IMR-90 (cell line): ENCODE measurements at regions not wholly inside any gene's neighbourhood (a gene's known extent, or its start where the extent isn't known, plus 50 kb on each side); places are given as distances from the start of the nearest gene placed in this dataset.

Experiments
- ATAC-seq: fragments of 200-7000 bp; cut with Tn5 transposase; 2 replicates; pipeline ENCODE4 v1.9.1; 2020; ENCODE audit warnings: low read depth, mild to moderate bottlenecking, moderate library complexity
- BruUV-seq: library from RNA; stranded (reverse); fragments of 400-500 nt; replicated peaks from 2 replicates; lab custom pipeline; 2021; lab: Mats Ljungman, UMichigan
- CTCF ChIA-PET: fragments of 300-600 bp; formaldehyde crosslinking; extraction: SDS; loops from one replicate; lab custom pipeline; 2021; ENCODE audit warnings: antibody characterized with exemption; lab: Yijun Ruan, JAX
- POLR2A ChIA-PET: fragments of 300-600 bp; sonication (Branson Sonifier 250); formaldehyde crosslinking; loops from one replicate; lab custom pipeline; 2022; ENCODE audit warnings: antibody characterized with exemption; ENCODE audit not compliant: unreplicated experiment; lab: Charles Lee
- DNase-seq: peaks from one replicate; pipeline ENCODE4 v3.0.0; 2013
- H2AFZ ChIP-seq: replicated peaks from 2 replicates; pipeline ENCODE3; 2013; ENCODE audit warnings: low read length, mild to moderate bottlenecking; ENCODE audit not compliant: poor library complexity
- H2AK5ac ChIP-seq: 2 replicates; pipeline ENCODE4 v1.6.1; 2013; ENCODE audit warnings: low read depth, low read length, inconsistent platforms
- H2AK9ac ChIP-seq: replicated peaks from 2 replicates; pipeline ENCODE3; 2013; ENCODE audit warnings: mild to moderate bottlenecking, low read depth, low read length, moderate library complexity; ENCODE audit not compliant: poor library complexity
- H2BK120ac ChIP-seq: 2 replicates; pipeline ENCODE4 v1.6.1; 2013; ENCODE audit warnings: low read depth, low read length, inconsistent platforms
- H2BK15ac ChIP-seq: 3 replicates; pipeline ENCODE4 v1.6.1; 2013; ENCODE audit warnings: low read depth, low read length, inconsistent platforms
- H2BK20ac ChIP-seq: 2 replicates; pipeline ENCODE4 v1.6.1; 2013; ENCODE audit warnings: low read depth, mild to moderate bottlenecking, inconsistent platforms, low read length, moderate library complexity
- H2BK5ac ChIP-seq: 2 replicates; pipeline ENCODE4 v1.6.1; 2013; ENCODE audit warnings: mild to moderate bottlenecking, low read depth, low read length, inconsistent platforms; ENCODE audit not compliant: poor library complexity, severe bottlenecking
- H3K14ac ChIP-seq: replicated peaks from 2 replicates; pipeline ENCODE4 v1.6.1; 2013; ENCODE audit warnings: low read depth, low read length, inconsistent platforms
- H3K18ac ChIP-seq: 2 replicates; pipeline ENCODE4 v1.6.1; 2013; ENCODE audit warnings: low read depth, low read length, control low read depth
- H3K23ac ChIP-seq: 2 replicates; pipeline ENCODE4 v1.6.1; 2013; ENCODE audit warnings: low read depth, low read length, inconsistent platforms
- H3K27ac ChIP-seq: 2 replicates; pipeline ENCODE4 v1.5.1; 2013; ENCODE audit warnings: mild to moderate bottlenecking, control low read depth, low read length; ENCODE audit not compliant: insufficient read depth
- H3K27me3 ChIP-seq: 2 replicates; pipeline ENCODE4 v1.6.1; 2013; ENCODE audit warnings: low read length; ENCODE audit not compliant: control insufficient read depth, insufficient read depth
- H3K36me3 ChIP-seq: 2 replicates; pipeline ENCODE4 v1.6.1; 2013; ENCODE audit warnings: low read length, mixed read lengths; ENCODE audit not compliant: control insufficient read depth, insufficient read depth
- H3K4ac ChIP-seq: 2 replicates; pipeline ENCODE4 v1.6.1; 2013; ENCODE audit warnings: low read depth, low read length, inconsistent platforms
- H3K4me1 ChIP-seq: 2 replicates; pipeline ENCODE4 v1.6.1; 2013; ENCODE audit warnings: low read length, mixed read lengths; ENCODE audit not compliant: control insufficient read depth, insufficient read depth
- H3K4me2 ChIP-seq: 2 replicates; pipeline ENCODE4 v1.6.1; 2013; ENCODE audit warnings: low read depth, mild to moderate bottlenecking, control low read depth, low read length, moderate library complexity
- H3K4me3 ChIP-seq: 2 replicates; pipeline ENCODE4 v1.5.1; 2013; ENCODE audit warnings: low read depth, mild to moderate bottlenecking, control low read depth, low read length, moderate library complexity; ENCODE audit not compliant: insufficient read depth
- H3K56ac ChIP-seq: 2 replicates; pipeline ENCODE4 v1.6.1; 2013; ENCODE audit warnings: low read length, inconsistent platforms; ENCODE audit not compliant: insufficient read depth; ENCODE audit errors: extremely low read depth
- H3K79me1 ChIP-seq, 2 experiments: 2 replicates each; pipeline ENCODE4 v1.6.1; 2013; ENCODE audit warnings: low read length in 2 of 2, inconsistent platforms in 1 of 2, low read depth in 1 of 2
- H3K9ac ChIP-seq: 2 replicates; pipeline ENCODE4 v1.6.1; 2013; ENCODE audit warnings: low read depth, low read length, control low read depth
- H3K9me1 ChIP-seq: 2 replicates; pipeline ENCODE4 v1.6.1; 2013; ENCODE audit warnings: low read length, inconsistent platforms; ENCODE audit not compliant: insufficient read depth
- H3K9me3 ChIP-seq: 2 replicates; pipeline ENCODE4 v1.6.1; 2013; ENCODE audit warnings: low read length; ENCODE audit not compliant: control insufficient read depth, insufficient read depth
- H4K20me1 ChIP-seq: 2 replicates; pipeline ENCODE4 v1.6.1; 2013; ENCODE audit warnings: low read length, inconsistent platforms; ENCODE audit not compliant: insufficient read depth
- H4K5ac ChIP-seq: 2 replicates; pipeline ENCODE4 v1.6.1; 2013; ENCODE audit warnings: mild to moderate bottlenecking, low read depth, low read length, control low read depth
- H4K8ac ChIP-seq, 2 experiments: 2 replicates each; pipeline ENCODE4 v1.6.1; 2013; ENCODE audit warnings: low read depth in 2 of 2, low read length in 2 of 2, control low read depth in 1 of 2, inconsistent platforms in 1 of 2
- H4K91ac ChIP-seq: 2 replicates; pipeline ENCODE4 v1.6.1; 2013; ENCODE audit warnings: low read depth, low read length, inconsistent platforms; ENCODE audit not compliant: insufficient read depth
- BHLHE40 ChIP-seq: fragments of 150-350 bp; IDR thresholded peaks from 2 replicates; pipeline ENCODE4 v1.6.1; 2016; ENCODE audit warnings: mild to moderate bottlenecking, low read depth, low read length
- CEBPB ChIP-seq: IDR thresholded peaks from 2 replicates; pipeline ENCODE4 v1.6.1; 2012; ENCODE audit warnings: low read depth, low read length, improper control_type of control experiment
- CHD1 ChIP-seq: IDR thresholded peaks from 2 replicates; pipeline ENCODE4 v1.6.1; 2012; ENCODE audit warnings: low read depth, low read length, improper control_type of control experiment
- CTCF ChIP-seq: conservative IDR thresholded peaks from 2 replicates; pipeline ENCODE4 v1.5.1; 2012; ENCODE audit warnings: mild to moderate bottlenecking, low read depth, low read length, improper control_type of control experiment
- ELK1 ChIP-seq: fragments of 150-350 bp; IDR thresholded peaks from 2 replicates; pipeline ENCODE4 v1.6.1; 2016; ENCODE audit warnings: low read depth, mild to moderate bottlenecking, low read length, moderate library complexity, borderline replicate concordance
- MAFK ChIP-seq: IDR thresholded peaks from 2 replicates; pipeline ENCODE4 v1.6.1; 2012; ENCODE audit warnings: low read depth, low read length, improper control_type of control experiment
- MAZ ChIP-seq: IDR thresholded peaks from 2 replicates; pipeline ENCODE4 v1.6.1; 2012; ENCODE audit warnings: low read depth, mild to moderate bottlenecking, low read length, improper control_type of control experiment, moderate library complexity, borderline replicate concordance
- MXI1 ChIP-seq: IDR thresholded peaks from 2 replicates; pipeline ENCODE4 v1.6.1; 2012; ENCODE audit warnings: low read depth, mild to moderate bottlenecking, low read length, moderate library complexity, borderline replicate concordance
- NFE2L2 ChIP-seq: fragments of 150-350 bp; IDR thresholded peaks from 2 replicates; pipeline ENCODE4 v1.6.1; 2016; ENCODE audit warnings: low read depth, mild to moderate bottlenecking, low read length
- POLR2A ChIP-seq: IDR thresholded peaks from 2 replicates; pipeline ENCODE4 v1.6.1; 2012; ENCODE audit warnings: mild to moderate bottlenecking, low read depth, low read length
- RAD21 ChIP-seq: IDR thresholded peaks from 2 replicates; pipeline ENCODE4 v1.6.1; 2012; ENCODE audit warnings: low read length, improper control_type of control experiment
- RCOR1 ChIP-seq: IDR thresholded peaks from 2 replicates; pipeline ENCODE4 v1.6.1; 2012; ENCODE audit warnings: mild to moderate bottlenecking, low read length, improper control_type of control experiment; ENCODE audit not compliant: insufficient replicate concordance
- RFX5 ChIP-seq: IDR thresholded peaks from 2 replicates; pipeline ENCODE4 v1.8.0; 2012; ENCODE audit warnings: low read depth, mild to moderate bottlenecking, low read length, moderate library complexity
- SMC3 ChIP-seq: fragments of 150-350 bp; IDR thresholded peaks from 2 replicates; pipeline ENCODE4 v1.6.1; 2016; ENCODE audit warnings: low read depth, mild to moderate bottlenecking, antibody characterized with exemption, low read length, moderate library complexity
- WGBS, 2 experiments: methylation state at CpG; one replicate each; pipeline versions ENCODE4 v1.1.5 to v1.1.7; 2013; ENCODE audit warnings: missing lambda C conversion rate in 2 of 2; ENCODE audit not compliant: insufficient read length in 1 of 2; ENCODE audit errors: extremely low coverage in 2 of 2; 5-methylcytosine and 5-hydroxymethylcytosine counted together
- dilution Hi-C: fragments of 300-500 bp; cut with HindIII; formaldehyde crosslinking; loops from one replicate; pipeline ENCODE4 v1.14.3; 2018; ENCODE audit warnings: low sequenced_read_pairs; ENCODE audit not compliant: unreplicated experiment
- in situ Hi-C: fragments of 300-500 bp; cut with MboI; formaldehyde crosslinking; loops from 3 replicates; pipeline ENCODE4 v1.14.3; 2019; ENCODE audit warnings: low sequenced_read_pairs, inconsistent platforms, mixed read lengths
- intact Hi-C: fragments of 100-400 bp; cut with micrococcal nuclease; formaldehyde crosslinking; loops from 2 replicates; pipeline ENCODE4 v1.10.0; 2022
- TF ChIP-seq, protein P1 (sequence below): fragments of 150-350 bp; IDR thresholded peaks from 2 replicates; pipeline ENCODE4 v1.6.1; 2017; ENCODE audit warnings: mild to moderate bottlenecking, antibody characterized with exemption, low read length, low read depth

DNA sequence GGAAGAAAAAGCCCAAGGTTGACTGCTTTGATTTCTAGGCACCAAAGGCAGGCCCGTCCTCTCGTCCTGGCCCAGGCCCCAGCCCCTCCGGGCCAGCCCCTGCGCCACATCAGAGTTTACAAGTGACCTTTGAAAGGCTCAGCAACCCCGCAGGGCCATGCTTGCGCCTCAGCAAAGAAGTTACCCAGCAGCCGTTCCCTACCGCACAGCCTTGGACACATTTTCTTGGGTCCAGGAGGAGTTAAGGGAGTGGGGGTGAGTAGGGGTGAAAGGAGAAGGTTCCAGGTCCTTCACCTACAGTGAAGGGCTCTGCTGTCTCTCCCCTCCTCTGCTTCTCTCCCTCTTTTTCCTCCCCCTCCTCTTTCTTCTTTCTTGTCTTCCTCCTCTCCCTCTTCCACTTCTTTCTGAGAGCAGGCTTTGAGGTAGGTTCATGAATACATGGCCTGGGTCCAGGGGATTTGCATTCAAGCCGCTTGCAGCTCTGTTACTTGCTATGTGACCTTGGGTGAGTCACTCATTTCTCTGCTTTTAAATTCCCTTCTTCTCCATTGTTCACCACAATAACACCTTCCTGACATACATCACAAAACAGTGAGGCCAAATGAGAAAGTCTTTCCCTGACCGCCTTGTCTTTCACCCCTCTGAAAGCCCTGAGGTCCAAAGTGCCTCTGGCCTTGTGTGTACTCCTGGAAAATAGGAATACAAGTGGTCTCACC, 223.3 kb upstream of the TPRG1 start:
- Histone ChIP-seq H2BK20ac (peak overlapping the region; percentile 74), H4K8ac (peak overlapping the region; percentile 27 to 76), H3K27ac (peak overlapping the region; percentile 69), H2AK5ac (peak overlapping the region; percentile 96), H3K9ac (peak overlapping the region; percentile 37), H2BK15ac (peak overlapping the region; percentile 60; the same call in 2 of the 3 replicates), H3K4ac (peak overlapping the region; percentile 80), H3K36me3 (no peaks in the 10 kb centered on the region), H3K9me3 (no peaks in the 10 kb centered on the region), H3K79me1 (peaks cover 4 to 19% of the 10 kb centered on the region in 2 experiments; a peak in 2 of 4 replicates), H3K9me1 (peaks cover 20% of the 10 kb centered on the region), H3K56ac (peak overlapping the region; percentile 59), H4K91ac (peak overlapping the region; percentile 83), H4K20me1 (no peaks in the 10 kb centered on the region), H2BK120ac (peak overlapping the region; percentile 87), H3K14ac (peak overlapping the region; percentile 46), H3K23ac (peak overlapping the region; percentile 87), H3K18ac (peak overlapping the region; percentile 44), H4K5ac (peak overlapping the region; percentile 38; the same call in 1 of the 2 replicates), H3K4me2 (peak overlapping the region; percentile 65), H2BK5ac (peak overlapping the region; percentile 39), H2AFZ (peak overlapping the region; percentile 87), H3K4me3 (no peak overlapping the region), H3K4me1 (peaks cover 19% of the 10 kb centered on the region), H3K27me3 (no peaks in the 10 kb centered on the region), H2AK9ac (peak overlapping the region; percentile 0)
- POLR2A ChIA-PET = no interaction called here
- no CpG with 5 or more reads among the region's 10 CpGs for WGBS, 2 experiments
- no TSS peak for BruUV-seq
- dilution Hi-C loops = no loop called here
- peak; percentile 34 for ATAC-seq
- peak; percentile 96 for DNase-seq
- intact Hi-C loops = loop anchor here (1.0 kb wide), 1 partner anchor 321 kb away; no protein-coding TSS in a partner anchor
- in situ Hi-C loops = no loop called here
- CTCF ChIA-PET = no interaction called here
- TF ChIP-seq MXI1 (no peak), CEBPB (no peak), BHLHE40 (no peak), RCOR1 (peak; percentile 54), ELK1 (no peak), RAD21 (peak; percentile 11; the same call in 1 of the 2 replicates), NFE2L2 (no peak), MAZ (no peak), RFX5 (no peak), POLR2A (no peak; the same call in 1 of the 2 replicates), CTCF (no peak), CHD1 (no peak), MAFK (no peak), SMC3 (no peak)
- TF ChIP-seq, protein P1, sequence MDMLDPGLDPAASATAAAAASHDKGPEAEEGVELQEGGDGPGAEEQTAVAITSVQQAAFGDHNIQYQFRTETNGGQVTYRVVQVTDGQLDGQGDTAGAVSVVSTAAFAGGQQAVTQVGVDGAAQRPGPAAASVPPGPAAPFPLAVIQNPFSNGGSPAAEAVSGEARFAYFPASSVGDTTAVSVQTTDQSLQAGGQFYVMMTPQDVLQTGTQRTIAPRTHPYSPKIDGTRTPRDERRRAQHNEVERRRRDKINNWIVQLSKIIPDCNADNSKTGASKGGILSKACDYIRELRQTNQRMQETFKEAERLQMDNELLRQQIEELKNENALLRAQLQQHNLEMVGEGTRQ = no peak
